ENCODE measurements at regions not wholly inside any gene's neighbourhood (a gene's known extent, or its start where the extent isn't known, plus 50 kb on each side); places are given as distances from the start of the nearest gene placed in this dataset.

GRCh38 chr16:77564791-77565390, 130.1 kb upstream of the ADAMTS18 start:
- no peak for TF ChIP-seq CTCF (IDR thresholded peaks at IDR 0.05; ENCODE audit: low read depth, low read length)
- no peak for DNase-seq (ENCODE audit: extremely low read depth, low read depth)

- no peak for TF ChIP-seq CTCF (IDR thresholded peaks at IDR 0.05; ENCODE audit: low read depth, low read length)
- DNase-seq (ENCODE audit: extremely low read depth, low read depth) = no peak
Observed at GRCh38 chr16:77569406-77569805, 134.6 kb upstream of the ADAMTS18 start.

- TF ChIP-seq CTCF (IDR thresholded peaks at IDR 0.05; ENCODE audit: low read depth, low read length) = no peak
- no peak for DNase-seq (ENCODE audit: extremely low read depth, low read depth)
Observed at GRCh38 chr16:77570574-77570973, 135.7 kb upstream of the ADAMTS18 start.

- TF ChIP-seq CTCF (IDR thresholded peaks at IDR 0.05; ENCODE audit: low read depth, low read length) = no peak
- no peak for DNase-seq (ENCODE audit: extremely low read depth, low read depth)
Observed at GRCh38 chr16:77571115-77571862, 136.5 kb upstream of the ADAMTS18 start.

- no peak for DNase-seq (ENCODE audit: extremely low read depth, low read depth)
- TF ChIP-seq CTCF (IDR thresholded peaks at IDR 0.05; ENCODE audit: low read depth, low read length) = no peak
Observed at GRCh38 chr16:77574867-77575624, 140.2 kb upstream of the ADAMTS18 start.

- TF ChIP-seq CTCF (IDR thresholded peaks at IDR 0.05; ENCODE audit: low read depth, low read length) = no peak
- DNase-seq (ENCODE audit: extremely low read depth, low read depth) = no peak
Observed at GRCh38 chr16:77579351-77579891, 142.9 kb upstream of the NUDT7 start.

GRCh38 chr16:77581706-77582105, 140.6 kb upstream of the NUDT7 start:
- peak; percentile 79 for DNase-seq (ENCODE audit: extremely low read depth, low read depth)
- TF ChIP-seq CTCF (IDR thresholded peaks at IDR 0.05; ENCODE audit: low read depth, low read length) = no peak

All from AG09319 (cell line).